Activated naive CD8-positive, alpha-beta T cell (primary cell): ENCODE measurements at regions not wholly inside any gene's neighbourhood (a gene's known extent, or its start where the extent isn't known, plus 50 kb on each side); places are given as distances from the start of the nearest gene placed in this dataset.

ENCODE experiments used
- H3K27ac Mint-ChIP-seq: one replicate; pipeline ENCODE4 v1.8.0; 2021; ENCODE audit warnings: mixed read lengths
- H3K27me3 Mint-ChIP-seq: one replicate; pipeline ENCODE4 v1.8.0; 2021; ENCODE audit warnings: mixed read lengths
- H3K36me3 Mint-ChIP-seq: one replicate; pipeline ENCODE4 v1.8.0; 2021; ENCODE audit warnings: mixed read lengths
- H3K4me1 Mint-ChIP-seq: one replicate; pipeline ENCODE4 v1.8.0; 2021; ENCODE audit warnings: low read depth, mixed read lengths
- H3K4me3 Mint-ChIP-seq: one replicate; pipeline ENCODE4 v1.8.0; 2021; ENCODE audit warnings: mild to moderate bottlenecking, mixed read lengths
- H3K9me3 Mint-ChIP-seq: one replicate; pipeline ENCODE4 v1.8.0; 2021; ENCODE audit warnings: low read depth, mixed read lengths

GRCh38 chr12:66965621-66966020, 286.7 kb upstream of the GRIP1 start:
- H3K36me3 Mint-ChIP-seq = peaks cover 3% of the 10 kb centered on the region
- H3K9me3 Mint-ChIP-seq = peaks cover 6% of the 10 kb centered on the region
- no peak overlapping the region for H3K4me3 Mint-ChIP-seq
- H3K27me3 Mint-ChIP-seq = no peaks in the 10 kb centered on the region
- no peak overlapping the region for H3K27ac Mint-ChIP-seq
- peaks cover 43% of the 10 kb centered on the region for H3K4me1 Mint-ChIP-seq

- no peaks in the 10 kb centered on the region for H3K27me3 Mint-ChIP-seq
- H3K9me3 Mint-ChIP-seq = peaks cover 2% of the 10 kb centered on the region
- peaks cover 8% of the 10 kb centered on the region for H3K4me1 Mint-ChIP-seq
- no peak overlapping the region for H3K4me3 Mint-ChIP-seq
- H3K36me3 Mint-ChIP-seq = peaks cover 5% of the 10 kb centered on the region
- no peak overlapping the region for H3K27ac Mint-ChIP-seq
These were observed 292.9 kb upstream of the GRIP1 start for GRCh38 chr12:66971816-66972215.

- H3K9me3 Mint-ChIP-seq = peaks cover 3% of the 10 kb centered on the region
- H3K4me1 Mint-ChIP-seq = no peaks in the 10 kb centered on the region
- no peak overlapping the region for H3K4me3 Mint-ChIP-seq
- peaks cover 1% of the 10 kb centered on the region for H3K27me3 Mint-ChIP-seq
- H3K36me3 Mint-ChIP-seq = peaks cover 5% of the 10 kb centered on the region
- no peak overlapping the region for H3K27ac Mint-ChIP-seq
These were observed 292.6 kb upstream of the CAND1 start for GRCh38 chr12:66976526-66976925.

- H3K36me3 Mint-ChIP-seq = peaks cover 5% of the 10 kb centered on the region
These were observed 290.4 kb upstream of the CAND1 start for GRCh38 chr12:66978802-66979201.

GRCh38 chr12:66979251-66979650, 289.9 kb upstream of the CAND1 start:
- Mint-ChIP-seq H3K4me1 (no peaks in the 10 kb centered on the region), H3K27me3 (peaks cover 1% of the 10 kb centered on the region), H3K36me3 (peaks cover 5% of the 10 kb centered on the region), H3K4me3 (no peak overlapping the region), H3K27ac (no peak overlapping the region), H3K9me3 (peaks cover 3% of the 10 kb centered on the region)

More at GRCh38 chr12:66978802-66979201, 290.4 kb upstream of the CAND1 start:
- no peak overlapping the region for H3K4me3 Mint-ChIP-seq
- no peak overlapping the region for H3K27ac Mint-ChIP-seq
- H3K9me3 Mint-ChIP-seq = peaks cover 3% of the 10 kb centered on the region
- H3K4me1 Mint-ChIP-seq = no peaks in the 10 kb centered on the region
- peaks cover 1% of the 10 kb centered on the region for H3K27me3 Mint-ChIP-seq

- peaks cover 2% of the 10 kb centered on the region for H3K36me3 Mint-ChIP-seq
- H3K27ac Mint-ChIP-seq = no peak overlapping the region
- H3K4me1 Mint-ChIP-seq = no peaks in the 10 kb centered on the region
These were observed 285.1 kb upstream of the CAND1 start for GRCh38 chr12:66984077-66984476.

GRCh38 chr12:66984962-66985361, 284.2 kb upstream of the CAND1 start:
- H3K27me3 Mint-ChIP-seq = no peaks in the 10 kb centered on the region
- H3K4me1 Mint-ChIP-seq = no peaks in the 10 kb centered on the region
- no peaks in the 10 kb centered on the region for H3K9me3 Mint-ChIP-seq
- no peak overlapping the region for H3K4me3 Mint-ChIP-seq
- no peak overlapping the region for H3K27ac Mint-ChIP-seq
- H3K36me3 Mint-ChIP-seq = peaks cover 2% of the 10 kb centered on the region

More at GRCh38 chr12:66984077-66984476, 285.1 kb upstream of the CAND1 start:
- Mint-ChIP-seq H3K9me3 (no peaks in the 10 kb centered on the region), H3K27me3 (peaks cover 1% of the 10 kb centered on the region), H3K4me3 (no peak overlapping the region)

- peaks cover 2% of the 10 kb centered on the region for H3K27me3 Mint-ChIP-seq
- H3K4me1 Mint-ChIP-seq = no peaks in the 10 kb centered on the region
These were observed 270.0 kb upstream of the CAND1 start for GRCh38 chr12:66999141-66999540.

GRCh38 chr12:67001251-67001650, 267.9 kb upstream of the CAND1 start:
- Mint-ChIP-seq H3K9me3 (no peaks in the 10 kb centered on the region), H3K4me3 (no peak overlapping the region), H3K36me3 (no peaks in the 10 kb centered on the region), H3K4me1 (no peaks in the 10 kb centered on the region), H3K27ac (no peak overlapping the region), H3K27me3 (peaks cover 3% of the 10 kb centered on the region)

More at GRCh38 chr12:66999141-66999540, 270.0 kb upstream of the CAND1 start:
- peaks cover 2% of the 10 kb centered on the region for H3K36me3 Mint-ChIP-seq
- no peak overlapping the region for H3K4me3 Mint-ChIP-seq
- no peaks in the 10 kb centered on the region for H3K9me3 Mint-ChIP-seq
- H3K27ac Mint-ChIP-seq = no peak overlapping the region

- no peaks in the 10 kb centered on the region for H3K9me3 Mint-ChIP-seq
- no peak overlapping the region for H3K4me3 Mint-ChIP-seq
- H3K27me3 Mint-ChIP-seq = peaks cover 3% of the 10 kb centered on the region
- no peak overlapping the region for H3K27ac Mint-ChIP-seq
- no peaks in the 10 kb centered on the region for H3K36me3 Mint-ChIP-seq
- no peaks in the 10 kb centered on the region for H3K4me1 Mint-ChIP-seq
These were observed 266.4 kb upstream of the CAND1 start for GRCh38 chr12:67002720-67003119.

- H3K36me3 Mint-ChIP-seq = no peaks in the 10 kb centered on the region
- H3K27me3 Mint-ChIP-seq = peaks cover 3% of the 10 kb centered on the region
- H3K9me3 Mint-ChIP-seq = no peaks in the 10 kb centered on the region
- no peak overlapping the region for H3K4me3 Mint-ChIP-seq
- no peak overlapping the region for H3K27ac Mint-ChIP-seq
- H3K4me1 Mint-ChIP-seq = no peaks in the 10 kb centered on the region
These were observed 262.5 kb upstream of the CAND1 start for GRCh38 chr12:67006610-67007009.

GRCh38 chr12:67014642-67015041, 254.5 kb upstream of the CAND1 start:
- Mint-ChIP-seq H3K4me1 (no peaks in the 10 kb centered on the region), H3K4me3 (no peak overlapping the region), H3K27me3 (no peaks in the 10 kb centered on the region), H3K9me3 (no peaks in the 10 kb centered on the region), H3K27ac (no peak overlapping the region), H3K36me3 (no peaks in the 10 kb centered on the region)

GRCh38 chr12:67018105-67018504, 251.1 kb upstream of the CAND1 start:
- no peak overlapping the region for H3K27ac Mint-ChIP-seq
- no peaks in the 10 kb centered on the region for H3K27me3 Mint-ChIP-seq
- H3K36me3 Mint-ChIP-seq = no peaks in the 10 kb centered on the region
- H3K4me1 Mint-ChIP-seq = no peaks in the 10 kb centered on the region
- H3K4me3 Mint-ChIP-seq = no peak overlapping the region
- H3K9me3 Mint-ChIP-seq = no peaks in the 10 kb centered on the region

- H3K27ac Mint-ChIP-seq = no peak overlapping the region
- H3K27me3 Mint-ChIP-seq = peaks cover under 1% of the 10 kb centered on the region
- H3K9me3 Mint-ChIP-seq = no peaks in the 10 kb centered on the region
- no peaks in the 10 kb centered on the region for H3K36me3 Mint-ChIP-seq
- H3K4me3 Mint-ChIP-seq = no peak overlapping the region
- H3K4me1 Mint-ChIP-seq = no peaks in the 10 kb centered on the region
These were observed 250.1 kb upstream of the CAND1 start for GRCh38 chr12:67019070-67019469.

- Mint-ChIP-seq H3K4me3 (no peak overlapping the region), H3K4me1 (peaks cover 2% of the 10 kb centered on the region), H3K9me3 (no peaks in the 10 kb centered on the region), H3K36me3 (no peaks in the 10 kb centered on the region), H3K27me3 (peaks cover 4% of the 10 kb centered on the region), H3K27ac (no peak overlapping the region)
These were observed 243.5 kb upstream of the CAND1 start for GRCh38 chr12:67025543-67026114.

- Mint-ChIP-seq H3K27me3 (peaks cover 4% of the 10 kb centered on the region), H3K4me1 (peaks cover 2% of the 10 kb centered on the region), H3K27ac (no peak overlapping the region), H3K9me3 (no peaks in the 10 kb centered on the region), H3K4me3 (no peak overlapping the region), H3K36me3 (no peaks in the 10 kb centered on the region)
These were observed 242.5 kb upstream of the CAND1 start for GRCh38 chr12:67026487-67027246.
